HepG2 (cell line): ENCODE measurements at regions not wholly inside any gene's neighbourhood (a gene's known extent, or its start where the extent isn't known, plus 50 kb on each side); places are given as distances from the start of the nearest gene placed in this dataset.
A peak's percentile ranks its signal among the peaks of the same experiment; 100 is the strongest.

ENCODE experiments used
- BRCA1 ChIP-seq: sonication (generic); formaldehyde crosslinking; IDR thresholded peaks from 2 replicates; pipeline ENCODE4 v1.4.0; 2020; ENCODE audit warnings: missing genetic modification reagents
- CBX1 ChIP-seq: IDR thresholded peaks from one replicate; pipeline ENCODE4 v1.6.1; 2016; ENCODE audit warnings: antibody characterized with exemption, low read depth
- FOSL1 ChIP-seq: sonication (generic); formaldehyde crosslinking; IDR thresholded peaks from 2 replicates; pipeline ENCODE4 v1.9.0; 2021; ENCODE audit warnings: missing genetic modification reagents, borderline replicate concordance
- FOXK2 ChIP-seq: fragments of 450-650 bp; IDR thresholded peaks from 2 replicates; pipeline ENCODE4 v1.6.1; 2016
- HCFC1 ChIP-seq: fragments of 150-350 bp; IDR thresholded peaks from 2 replicates; pipeline ENCODE4 v1.6.1; 2014; ENCODE audit warnings: low read depth, low read length
- ISL2 ChIP-seq: sonication (generic); formaldehyde crosslinking; IDR thresholded peaks from 2 replicates; pipeline ENCODE4 v1.5.0; 2020; ENCODE audit warnings: missing genetic modification reagents
- JARID2 ChIP-seq: sonication (generic); formaldehyde crosslinking; IDR thresholded peaks from 2 replicates; pipeline ENCODE4 v1.8.1; 2023; ENCODE audit warnings: missing genetic modification reagents, inconsistent platforms; ENCODE audit not compliant: insufficient replicate concordance
- KAT8 ChIP-seq: IDR thresholded peaks from 2 replicates; pipeline ENCODE4 v1.6.1; 2016; ENCODE audit warnings: missing genetic modification reagents, missing compliant biosample characterization
- MED1 ChIP-seq: sonication (generic); formaldehyde crosslinking; IDR thresholded peaks from 2 replicates; pipeline ENCODE4 v1.4.0; 2020; ENCODE audit warnings: missing genetic modification reagents
- MEIS1 ChIP-seq: sonication (generic); formaldehyde crosslinking; IDR thresholded peaks from 2 replicates; pipeline ENCODE4 v1.9.0; 2021; ENCODE audit warnings: mild to moderate bottlenecking, missing genetic modification reagents, moderate library complexity, borderline replicate concordance
- POGZ ChIP-seq: sonication (generic); formaldehyde crosslinking; IDR thresholded peaks from 2 replicates; pipeline ENCODE4 v1.4.0; 2020; ENCODE audit warnings: mild to moderate bottlenecking, missing genetic modification reagents
- RARG ChIP-seq: sonication (generic); formaldehyde crosslinking; IDR thresholded peaks from 2 replicates; pipeline ENCODE4 v1.4.0; 2020; ENCODE audit warnings: low read depth, mild to moderate bottlenecking, missing genetic modification reagents
- YY1 ChIP-seq: IDR thresholded peaks from 2 replicates; pipeline ENCODE4 v1.6.1; 2011; ENCODE audit warnings: low read length, low read depth, moderate library complexity, mild to moderate bottlenecking; ENCODE audit not compliant: insufficient read depth, insufficient replicate concordance
- ZFP1 ChIP-seq: IDR thresholded peaks from 2 replicates; pipeline ENCODE4 v1.6.1; 2016
- ZNF232 ChIP-seq: sonication (generic); formaldehyde crosslinking; IDR thresholded peaks from 2 replicates; pipeline ENCODE4 v1.4.0; 2020; ENCODE audit warnings: missing genetic modification reagents, borderline replicate concordance
- ZNF326 ChIP-seq: sonication (generic); formaldehyde crosslinking; IDR thresholded peaks from 2 replicates; pipeline ENCODE4 v1.4.0; 2020; ENCODE audit warnings: missing genetic modification reagents, borderline replicate concordance
- ZNF670 ChIP-seq: sonication (generic); formaldehyde crosslinking; IDR thresholded peaks from 2 replicates; pipeline ENCODE4 v1.8.0; 2022; ENCODE audit warnings: mild to moderate bottlenecking, missing genetic modification reagents, borderline replicate concordance
- ZNF674 ChIP-seq: sonication (generic); formaldehyde crosslinking; IDR thresholded peaks from 2 replicates; pipeline ENCODE4 v1.5.0; 2020; ENCODE audit warnings: low read depth, mild to moderate bottlenecking, missing genetic modification reagents
- ZNF691 ChIP-seq: sonication (generic); formaldehyde crosslinking; IDR thresholded peaks from 2 replicates; pipeline ENCODE4 v1.4.0; 2020; ENCODE audit warnings: missing genetic modification reagents, low read depth, mild to moderate bottlenecking, borderline replicate concordance
- TF ChIP-seq, protein P1 (sequence below): IDR thresholded peaks from 2 replicates; pipeline ENCODE4 v1.6.1; 2018; ENCODE audit warnings: missing genetic modification reagents
- TF ChIP-seq, protein P2 (sequence below): sonication (generic); formaldehyde crosslinking; IDR thresholded peaks from 2 replicates; pipeline ENCODE4 v1.4.0; 2020; ENCODE audit warnings: missing genetic modification reagents

GRCh38 chr2:238523158-238524110 is 96.7 kb downstream of the ASB1 start (continued):
- no peak for TF ChIP-seq ZNF326 (CRISPR knock-in tag)
- TF ChIP-seq ZNF691 (CRISPR knock-in tag) = no peak
- TF ChIP-seq, protein P1, sequence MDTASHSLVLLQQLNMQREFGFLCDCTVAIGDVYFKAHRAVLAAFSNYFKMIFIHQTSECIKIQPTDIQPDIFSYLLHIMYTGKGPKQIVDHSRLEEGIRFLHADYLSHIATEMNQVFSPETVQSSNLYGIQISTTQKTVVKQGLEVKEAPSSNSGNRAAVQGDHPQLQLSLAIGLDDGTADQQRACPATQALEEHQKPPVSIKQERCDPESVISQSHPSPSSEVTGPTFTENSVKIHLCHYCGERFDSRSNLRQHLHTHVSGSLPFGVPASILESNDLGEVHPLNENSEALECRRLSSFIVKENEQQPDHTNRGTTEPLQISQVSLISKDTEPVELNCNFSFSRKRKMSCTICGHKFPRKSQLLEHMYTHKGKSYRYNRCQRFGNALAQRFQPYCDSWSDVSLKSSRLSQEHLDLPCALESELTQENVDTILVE (CRISPR knock-in tag) = no peak
- TF ChIP-seq, protein P2, sequence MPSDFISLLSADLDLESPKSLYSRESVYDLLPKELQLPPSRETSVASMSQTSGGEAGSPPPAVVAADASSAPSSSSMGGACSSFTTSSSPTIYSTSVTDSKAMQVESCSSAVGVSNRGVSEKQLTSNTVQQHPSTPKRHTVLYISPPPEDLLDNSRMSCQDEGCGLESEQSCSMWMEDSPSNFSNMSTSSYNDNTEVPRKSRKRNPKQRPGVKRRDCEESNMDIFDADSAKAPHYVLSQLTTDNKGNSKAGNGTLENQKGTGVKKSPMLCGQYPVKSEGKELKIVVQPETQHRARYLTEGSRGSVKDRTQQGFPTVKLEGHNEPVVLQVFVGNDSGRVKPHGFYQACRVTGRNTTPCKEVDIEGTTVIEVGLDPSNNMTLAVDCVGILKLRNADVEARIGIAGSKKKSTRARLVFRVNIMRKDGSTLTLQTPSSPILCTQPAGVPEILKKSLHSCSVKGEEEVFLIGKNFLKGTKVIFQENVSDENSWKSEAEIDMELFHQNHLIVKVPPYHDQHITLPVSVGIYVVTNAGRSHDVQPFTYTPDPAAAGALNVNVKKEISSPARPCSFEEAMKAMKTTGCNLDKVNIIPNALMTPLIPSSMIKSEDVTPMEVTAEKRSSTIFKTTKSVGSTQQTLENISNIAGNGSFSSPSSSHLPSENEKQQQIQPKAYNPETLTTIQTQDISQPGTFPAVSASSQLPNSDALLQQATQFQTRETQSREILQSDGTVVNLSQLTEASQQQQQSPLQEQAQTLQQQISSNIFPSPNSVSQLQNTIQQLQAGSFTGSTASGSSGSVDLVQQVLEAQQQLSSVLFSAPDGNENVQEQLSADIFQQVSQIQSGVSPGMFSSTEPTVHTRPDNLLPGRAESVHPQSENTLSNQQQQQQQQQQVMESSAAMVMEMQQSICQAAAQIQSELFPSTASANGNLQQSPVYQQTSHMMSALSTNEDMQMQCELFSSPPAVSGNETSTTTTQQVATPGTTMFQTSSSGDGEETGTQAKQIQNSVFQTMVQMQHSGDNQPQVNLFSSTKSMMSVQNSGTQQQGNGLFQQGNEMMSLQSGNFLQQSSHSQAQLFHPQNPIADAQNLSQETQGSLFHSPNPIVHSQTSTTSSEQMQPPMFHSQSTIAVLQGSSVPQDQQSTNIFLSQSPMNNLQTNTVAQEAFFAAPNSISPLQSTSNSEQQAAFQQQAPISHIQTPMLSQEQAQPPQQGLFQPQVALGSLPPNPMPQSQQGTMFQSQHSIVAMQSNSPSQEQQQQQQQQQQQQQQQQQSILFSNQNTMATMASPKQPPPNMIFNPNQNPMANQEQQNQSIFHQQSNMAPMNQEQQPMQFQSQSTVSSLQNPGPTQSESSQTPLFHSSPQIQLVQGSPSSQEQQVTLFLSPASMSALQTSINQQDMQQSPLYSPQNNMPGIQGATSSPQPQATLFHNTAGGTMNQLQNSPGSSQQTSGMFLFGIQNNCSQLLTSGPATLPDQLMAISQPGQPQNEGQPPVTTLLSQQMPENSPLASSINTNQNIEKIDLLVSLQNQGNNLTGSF = no peak
- peak; percentile 28; the same call in 1 of the 2 replicates for TF ChIP-seq FOSL1 (CRISPR knock-in tag)
- TF ChIP-seq ZFP1 (CRISPR knock-in tag) = no peak
- no peak for TF ChIP-seq RARG (CRISPR knock-in tag)
- TF ChIP-seq CBX1 = no peak
- TF ChIP-seq HCFC1 = no peak
- TF ChIP-seq ISL2 (CRISPR knock-in tag) = 0 out of 2 replicates have a peak, but pooled peaks have one; percentile 61
- TF ChIP-seq ZNF670 (CRISPR knock-in tag) = no peak
- no peak for TF ChIP-seq BRCA1 (CRISPR knock-in tag)
- no peak for TF ChIP-seq POGZ (CRISPR knock-in tag)
- peak; percentile 54; the same call in 1 of the 2 replicates for TF ChIP-seq ZNF232
- TF ChIP-seq JARID2 (CRISPR knock-in tag) = no peak
- no peak for TF ChIP-seq ZNF674 (CRISPR knock-in tag)
- TF ChIP-seq MED1 (CRISPR knock-in tag) = peak; percentile 52
- no peak for TF ChIP-seq KAT8 (CRISPR knock-in tag)
- TF ChIP-seq FOXK2 = no peak
- no peak for TF ChIP-seq MEIS1 (CRISPR knock-in tag)
- TF ChIP-seq YY1 = peak; percentile 25
